RWPE2 (cell line): ENCODE measurements at regions not wholly inside any gene's neighbourhood (a gene's known extent, or its start where the extent isn't known, plus 50 kb on each side); places are given as distances from the start of the nearest gene placed in this dataset.

Experiments
- ATAC-seq: fragments of 200-7000 bp; cut with Tn5 transposase; 3 replicates; pipeline ENCODE4 v1.9.1; 2021; ENCODE audit warnings: low read depth
- DNase-seq: peaks from one replicate; pipeline ENCODE4 v3.0.0-alpha.2; 2020; ENCODE audit warnings: low spot score
- H3K27ac ChIP-seq: fragments of 450-650 bp; 2 replicates; pipeline ENCODE4 v1.5.1; 2017; ENCODE audit warnings: mild to moderate bottlenecking; ENCODE audit not compliant: poor library complexity, severe bottlenecking
- H3K27me3 ChIP-seq: fragments of 250-450 bp; sonication (Bioruptor Pico); 2 replicates; pipeline ENCODE4 v1.5.1; 2021; ENCODE audit warnings: mild to moderate bottlenecking, moderate library complexity; ENCODE audit not compliant: insufficient read depth, poor library complexity, severe bottlenecking
- H3K36me3 ChIP-seq: fragments of 250-450 bp; sonication (Bioruptor Pico); 2 replicates; pipeline ENCODE4 v1.5.1; 2020; ENCODE audit warnings: low read depth, mild to moderate bottlenecking, moderate library complexity
- H3K4me1 ChIP-seq: fragments of 250-450 bp; sonication (Bioruptor Pico); 2 replicates; pipeline ENCODE4 v1.5.1; 2021; ENCODE audit warnings: mild to moderate bottlenecking, moderate library complexity; ENCODE audit not compliant: insufficient read depth, poor library complexity, severe bottlenecking
- H3K4me3 ChIP-seq: fragments of 250-450 bp; sonication (Bioruptor Pico); 2 replicates; pipeline ENCODE4 v1.5.1; 2021; ENCODE audit warnings: mild to moderate bottlenecking, moderate library complexity; ENCODE audit not compliant: severe bottlenecking
- H3K9me3 ChIP-seq: fragments of 250-450 bp; sonication (Bioruptor Pico); 2 replicates; pipeline ENCODE4 v1.5.1; 2021; ENCODE audit warnings: mild to moderate bottlenecking, moderate library complexity; ENCODE audit not compliant: severe bottlenecking
- TF ChIP-seq, protein P1 (sequence below): fragments of 450-650 bp; IDR thresholded peaks from one replicate; pipeline ENCODE4 v1.5.1; 2017; ENCODE audit warnings: mild to moderate bottlenecking, moderate library complexity; ENCODE audit not compliant: poor library complexity, severe bottlenecking

DNA sequence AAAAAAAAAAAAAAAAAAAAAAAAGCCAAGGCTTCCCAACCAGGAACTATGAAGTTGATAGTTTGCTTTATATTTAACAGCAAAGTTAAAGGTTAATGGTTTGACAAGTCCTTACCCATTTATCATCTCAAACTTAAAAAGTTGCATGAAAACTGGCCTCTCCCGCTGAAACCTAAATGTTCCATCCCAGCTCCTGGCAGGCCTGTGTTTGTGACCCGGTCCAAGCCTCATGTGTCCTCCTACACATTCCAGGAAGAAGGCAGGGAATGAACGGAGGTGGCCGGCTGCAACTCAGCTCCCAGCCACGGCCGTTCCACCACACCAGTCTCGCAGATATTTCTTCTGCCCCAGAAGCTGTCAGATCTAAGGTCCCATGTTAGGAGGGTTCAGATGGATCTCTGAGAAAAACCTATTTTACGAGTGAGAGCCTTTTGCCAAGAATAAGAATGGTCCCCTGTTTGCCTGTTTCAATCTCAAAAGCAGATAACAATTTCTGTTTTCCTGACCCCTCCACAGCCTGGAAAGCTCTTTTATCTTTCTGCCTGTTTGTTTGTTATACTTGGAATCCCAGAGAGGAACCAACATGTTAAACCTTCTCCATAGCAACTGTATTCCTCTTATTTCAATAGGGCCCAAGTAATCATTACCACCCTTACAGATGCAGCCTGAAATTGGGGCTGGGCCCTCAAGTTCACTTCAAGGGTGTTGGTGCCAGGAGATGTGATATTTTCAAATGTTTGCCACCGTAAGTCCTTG is 56.5 kb downstream of the KCTD12 start:
- Histone ChIP-seq H3K9me3 (no peaks in the 10 kb centered on the region), H3K4me3 (no peak overlapping the region), H3K4me1 (no peaks in the 10 kb centered on the region), H3K36me3 (no peaks in the 10 kb centered on the region), H3K27ac (no peak overlapping the region), H3K27me3 (no peaks in the 10 kb centered on the region)
- ATAC-seq (no peak), DNase-seq (no peak)
- TF ChIP-seq, protein P1, sequence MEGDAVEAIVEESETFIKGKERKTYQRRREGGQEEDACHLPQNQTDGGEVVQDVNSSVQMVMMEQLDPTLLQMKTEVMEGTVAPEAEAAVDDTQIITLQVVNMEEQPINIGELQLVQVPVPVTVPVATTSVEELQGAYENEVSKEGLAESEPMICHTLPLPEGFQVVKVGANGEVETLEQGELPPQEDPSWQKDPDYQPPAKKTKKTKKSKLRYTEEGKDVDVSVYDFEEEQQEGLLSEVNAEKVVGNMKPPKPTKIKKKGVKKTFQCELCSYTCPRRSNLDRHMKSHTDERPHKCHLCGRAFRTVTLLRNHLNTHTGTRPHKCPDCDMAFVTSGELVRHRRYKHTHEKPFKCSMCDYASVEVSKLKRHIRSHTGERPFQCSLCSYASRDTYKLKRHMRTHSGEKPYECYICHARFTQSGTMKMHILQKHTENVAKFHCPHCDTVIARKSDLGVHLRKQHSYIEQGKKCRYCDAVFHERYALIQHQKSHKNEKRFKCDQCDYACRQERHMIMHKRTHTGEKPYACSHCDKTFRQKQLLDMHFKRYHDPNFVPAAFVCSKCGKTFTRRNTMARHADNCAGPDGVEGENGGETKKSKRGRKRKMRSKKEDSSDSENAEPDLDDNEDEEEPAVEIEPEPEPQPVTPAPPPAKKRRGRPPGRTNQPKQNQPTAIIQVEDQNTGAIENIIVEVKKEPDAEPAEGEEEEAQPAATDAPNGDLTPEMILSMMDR, result no peak

GRCh38 chr13:76828316-76828741 is 57.9 kb downstream of the KCTD12 start:
- Histone ChIP-seq H3K4me1 (no peaks in the 10 kb centered on the region), H3K9me3 (no peaks in the 10 kb centered on the region), H3K4me3 (no peak overlapping the region), H3K36me3 (no peaks in the 10 kb centered on the region), H3K27me3 (no peaks in the 10 kb centered on the region), H3K27ac (no peak overlapping the region)
- TF ChIP-seq, protein P1, result no peak
- DNase-seq (no peak), ATAC-seq (no peak; the same call in 2 of the 3 replicates)

DNA sequence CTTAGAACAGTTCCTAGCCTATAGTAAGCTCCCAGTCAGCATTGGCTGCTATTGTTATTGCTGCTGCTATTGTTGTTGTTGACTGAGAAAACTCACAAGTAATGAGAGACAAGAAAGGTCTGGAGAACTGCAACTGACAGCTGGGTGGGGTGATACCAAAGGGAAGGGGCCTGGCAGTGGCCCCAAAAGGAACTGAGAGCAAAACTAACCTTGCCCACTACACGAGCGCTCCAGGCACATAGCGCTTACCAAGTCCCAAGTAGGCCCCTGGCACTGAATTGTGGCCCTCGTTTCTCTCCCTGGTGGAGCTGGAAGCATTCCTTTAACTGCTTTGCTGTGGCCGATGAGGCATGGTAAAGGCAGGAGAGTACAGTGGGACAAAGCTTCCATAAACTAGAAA is 59.7 kb downstream of the KCTD12 start:
- ATAC-seq, result no peak
- no peaks in the 10 kb centered on the region for H3K4me1 ChIP-seq
- no peak overlapping the region for H3K4me3 ChIP-seq
- TF ChIP-seq, protein P1, result no peak
- no peaks in the 10 kb centered on the region for H3K36me3 ChIP-seq
- no peaks in the 10 kb centered on the region for H3K9me3 ChIP-seq
- no peak for DNase-seq
- no peaks in the 10 kb centered on the region for H3K27me3 ChIP-seq
- no peak overlapping the region for H3K27ac ChIP-seq

DNA sequence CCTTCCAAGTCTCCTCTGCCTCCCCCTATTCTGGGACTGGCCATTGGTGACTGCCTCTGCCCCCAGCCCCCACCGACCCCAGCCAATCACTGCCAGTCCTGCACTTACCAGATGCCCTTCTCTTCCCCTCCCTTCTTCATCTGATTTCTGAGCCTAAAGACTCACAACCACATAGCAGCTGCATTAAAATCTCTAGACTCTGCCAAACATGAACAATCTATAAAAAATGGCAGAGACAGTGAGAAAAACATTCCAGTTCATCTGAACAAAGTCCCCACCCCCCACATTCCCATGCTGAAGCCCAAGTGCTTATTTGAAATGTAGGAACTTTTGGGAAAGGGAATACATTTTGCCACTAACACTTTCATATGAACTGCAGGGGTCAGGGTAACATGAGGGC is 60.8 kb downstream of the KCTD12 start:
- no peak for ATAC-seq
- H3K27me3 ChIP-seq, result no peaks in the 10 kb centered on the region
- H3K4me1 ChIP-seq, result no peaks in the 10 kb centered on the region
- DNase-seq, result no peak
- H3K27ac ChIP-seq, result no peak overlapping the region
- no peak overlapping the region for H3K4me3 ChIP-seq
- no peaks in the 10 kb centered on the region for H3K9me3 ChIP-seq
- H3K36me3 ChIP-seq, result no peaks in the 10 kb centered on the region
- TF ChIP-seq, protein P1, result no peak

DNA sequence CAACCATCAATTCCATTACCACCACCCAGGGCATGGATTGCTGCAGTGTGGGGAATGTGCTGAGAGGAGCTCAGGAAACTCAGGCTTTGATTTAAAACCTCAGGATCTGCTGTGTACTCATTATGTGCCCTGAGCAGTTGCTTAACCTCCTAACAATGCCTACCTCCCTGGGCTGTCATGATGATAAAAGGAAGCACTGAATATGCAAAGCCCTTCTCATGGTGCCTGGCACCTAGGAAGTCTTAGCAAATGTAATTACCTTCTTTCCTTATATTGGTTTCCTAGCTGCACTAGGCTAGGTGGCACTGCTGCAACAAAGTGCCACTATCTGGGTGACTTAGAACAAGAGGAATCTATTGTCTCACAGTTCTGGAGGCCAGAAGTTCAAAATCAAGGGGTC is 62.2 kb downstream of the KCTD12 start:
- TF ChIP-seq, protein P1, result no peak
- Histone ChIP-seq H3K4me3 (no peak overlapping the region), H3K36me3 (no peaks in the 10 kb centered on the region), H3K27ac (no peak overlapping the region), H3K27me3 (no peaks in the 10 kb centered on the region), H3K9me3 (no peaks in the 10 kb centered on the region), H3K4me1 (no peaks in the 10 kb centered on the region)
- ATAC-seq (no peak), DNase-seq (no peak)
